ENCODE measurements at regions not wholly inside any gene's neighbourhood (a gene's known extent, or its start where the extent isn't known, plus 50 kb on each side); places are given as distances from the start of the nearest gene placed in this dataset.

DNA sequence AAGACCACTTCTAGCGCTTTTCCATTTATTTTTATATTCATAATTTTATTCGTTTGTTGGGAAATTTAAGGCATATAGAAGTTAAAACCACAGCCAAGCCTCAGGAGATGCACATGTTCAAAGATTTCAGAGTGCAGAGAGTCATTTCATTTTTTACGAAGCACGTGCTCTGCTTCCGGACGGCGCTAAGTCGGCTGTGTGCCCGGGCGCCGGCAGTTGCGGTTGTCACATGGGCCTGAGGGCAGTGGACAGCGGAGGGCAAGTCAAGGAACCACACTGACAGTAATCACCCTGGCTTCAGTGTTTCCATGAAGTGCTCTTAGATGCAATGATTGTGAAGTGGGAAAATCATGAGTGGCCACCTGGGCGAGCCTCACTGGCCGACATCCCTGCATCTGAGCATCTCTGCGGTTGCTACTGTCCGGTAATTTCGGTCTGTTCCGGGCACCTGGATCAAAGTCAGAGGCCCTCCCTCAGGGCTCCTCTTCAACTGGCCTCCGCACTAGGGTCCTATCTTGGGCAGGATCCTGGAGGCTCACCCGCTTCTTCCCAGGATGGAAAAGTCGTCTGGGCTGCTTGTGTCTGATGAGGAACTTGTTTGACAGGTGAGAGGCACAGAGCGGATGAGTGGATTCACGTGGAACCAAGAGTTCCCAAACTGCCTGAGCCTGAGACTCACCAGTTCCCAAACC lies 90.8 kb downstream of the DACT2 start:
- no peak for DNase-seq (ENCODE audit: low read depth)

DNA sequence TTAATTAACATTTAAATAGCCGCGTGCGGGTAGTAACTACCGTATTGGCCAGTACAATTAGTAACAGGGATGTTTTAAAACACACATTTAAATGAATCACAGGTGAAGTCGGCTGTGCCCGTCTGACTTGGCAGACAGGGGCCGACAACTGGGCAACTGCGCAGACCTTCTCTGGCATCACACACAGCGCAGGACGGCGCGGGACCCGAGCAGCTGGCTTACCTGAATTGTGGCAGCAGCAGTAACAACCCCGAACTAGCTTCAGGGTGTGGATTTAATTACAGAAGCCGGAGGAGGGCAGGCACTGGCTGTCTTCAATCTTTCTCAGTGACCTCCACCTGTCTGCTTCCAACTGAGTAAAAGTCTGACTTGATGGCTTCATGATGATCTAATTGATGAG lies 91.7 kb downstream of the DACT2 start:
- DNase-seq (ENCODE audit: low read depth) = no peak

DNA sequence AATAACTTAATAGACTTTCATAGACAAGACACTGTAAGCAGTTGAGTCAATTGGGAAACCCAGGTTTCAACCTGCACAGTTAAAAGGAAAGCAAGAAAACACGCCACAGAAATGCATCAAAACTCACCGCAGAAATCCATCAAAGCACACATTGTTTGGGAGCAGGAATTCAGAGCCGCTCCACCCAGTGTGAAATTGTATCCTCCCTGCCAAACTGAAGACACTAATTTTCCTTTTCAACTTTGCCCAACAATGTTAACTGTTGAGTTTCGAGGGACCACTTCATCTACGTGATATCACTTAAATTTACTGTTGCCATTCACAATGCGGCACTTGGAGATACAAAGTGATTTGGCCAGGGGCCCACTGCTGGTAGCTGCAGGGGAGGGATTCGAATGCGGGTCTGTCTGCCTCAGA lies 92.7 kb downstream of the DACT2 start:
- no peak for DNase-seq (ENCODE audit: low read depth)

DNA sequence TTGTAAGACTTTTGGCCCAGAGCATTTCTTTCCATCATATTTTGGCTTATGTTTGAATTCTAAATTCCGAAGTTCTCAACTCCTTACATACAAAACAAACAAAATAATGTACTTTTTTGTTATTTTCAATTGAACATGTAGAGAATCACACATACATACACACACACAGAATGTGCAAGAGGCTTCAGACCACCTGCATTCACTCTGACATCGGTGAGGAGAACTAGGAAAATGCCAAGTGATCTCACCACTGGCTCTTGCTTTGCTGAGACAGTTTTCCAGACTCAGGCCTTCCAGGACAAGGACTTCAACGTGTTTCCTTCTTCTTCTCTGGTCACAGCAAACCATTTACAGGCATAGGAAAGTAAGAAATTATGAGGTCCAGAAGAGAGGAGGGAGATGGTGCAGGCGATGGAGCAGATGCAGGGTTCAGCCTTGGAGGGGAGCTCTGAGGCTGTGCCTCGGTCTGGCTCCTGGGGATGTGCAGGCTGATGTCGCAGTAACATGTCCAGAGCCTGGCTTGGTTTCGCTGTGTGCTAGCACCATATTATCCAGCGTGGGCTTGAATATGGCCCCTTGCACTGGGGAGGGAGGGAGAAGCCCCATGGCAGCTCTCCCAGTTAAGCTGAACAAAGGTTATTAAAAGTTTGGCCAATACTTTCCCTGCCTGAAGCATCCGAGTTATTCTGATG lies 93.4 kb downstream of the DACT2 start:
- DNase-seq (ENCODE audit: low read depth) = no peak

DNA sequence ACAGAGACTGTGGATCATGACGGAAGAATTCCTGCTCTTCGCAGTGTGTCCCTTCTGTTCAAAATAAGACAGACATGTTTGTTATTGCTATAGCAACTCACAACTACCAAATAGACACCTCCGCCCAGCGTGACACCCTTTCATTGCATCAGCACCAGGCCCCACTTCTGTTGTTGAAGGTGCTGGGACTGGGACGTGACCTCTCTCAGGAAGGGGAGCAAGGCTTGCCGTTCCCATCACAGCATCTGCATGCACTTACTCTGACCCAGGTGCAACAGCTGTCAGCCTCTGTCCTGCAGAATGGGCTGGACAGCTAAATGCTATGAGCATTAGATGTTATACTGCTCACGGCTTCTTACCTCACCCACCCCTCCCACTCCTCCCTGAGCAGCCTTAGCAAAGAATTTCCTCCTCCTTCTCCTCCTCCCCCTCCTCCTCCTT lies 94.1 kb downstream of the DACT2 start:
- DNase-seq (ENCODE audit: low read depth) = no peak

DNA sequence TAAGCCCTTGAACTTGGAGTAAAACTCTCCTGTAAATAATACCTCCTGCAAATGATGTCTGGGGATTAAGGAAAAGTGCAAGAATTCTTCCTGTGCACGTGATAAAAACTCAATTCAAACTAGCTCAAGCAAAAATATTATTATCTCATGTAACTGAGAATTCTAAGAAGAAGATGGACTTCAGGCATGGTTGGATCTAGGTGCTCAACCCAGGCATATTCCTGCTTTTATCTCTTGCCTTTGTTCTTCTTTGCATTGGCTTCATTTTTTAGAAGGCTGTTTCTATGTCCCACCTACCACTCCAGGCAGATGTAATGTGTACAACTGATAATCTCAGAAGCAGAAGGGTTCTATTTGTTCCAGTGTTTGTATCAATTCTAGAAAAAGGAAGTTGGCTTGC lies 95.8 kb downstream of the DACT2 start:
- DNase-seq (ENCODE audit: low read depth) = no peak

DNA sequence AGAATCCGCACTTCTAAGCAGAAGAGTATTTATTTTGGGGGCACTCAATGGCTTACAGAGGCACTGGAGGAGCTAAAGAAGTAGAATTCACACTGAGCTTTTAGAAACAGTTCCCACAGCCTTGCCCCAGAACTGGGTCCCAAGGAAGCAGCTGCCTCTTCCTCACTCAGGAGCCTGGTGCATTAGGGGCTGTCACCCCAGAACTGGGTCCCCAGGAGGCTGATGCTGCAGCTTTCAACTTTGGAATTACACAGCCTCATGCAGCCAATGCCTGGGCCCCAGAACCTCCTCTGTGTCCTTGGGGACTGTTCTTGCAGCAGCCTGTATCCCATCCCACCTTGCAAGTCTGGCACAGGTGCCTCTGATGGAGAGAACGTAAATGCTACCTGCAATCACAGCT lies 96.4 kb downstream of the DACT2 start:
- DNase-seq (ENCODE audit: low read depth) = no peak

DNA sequence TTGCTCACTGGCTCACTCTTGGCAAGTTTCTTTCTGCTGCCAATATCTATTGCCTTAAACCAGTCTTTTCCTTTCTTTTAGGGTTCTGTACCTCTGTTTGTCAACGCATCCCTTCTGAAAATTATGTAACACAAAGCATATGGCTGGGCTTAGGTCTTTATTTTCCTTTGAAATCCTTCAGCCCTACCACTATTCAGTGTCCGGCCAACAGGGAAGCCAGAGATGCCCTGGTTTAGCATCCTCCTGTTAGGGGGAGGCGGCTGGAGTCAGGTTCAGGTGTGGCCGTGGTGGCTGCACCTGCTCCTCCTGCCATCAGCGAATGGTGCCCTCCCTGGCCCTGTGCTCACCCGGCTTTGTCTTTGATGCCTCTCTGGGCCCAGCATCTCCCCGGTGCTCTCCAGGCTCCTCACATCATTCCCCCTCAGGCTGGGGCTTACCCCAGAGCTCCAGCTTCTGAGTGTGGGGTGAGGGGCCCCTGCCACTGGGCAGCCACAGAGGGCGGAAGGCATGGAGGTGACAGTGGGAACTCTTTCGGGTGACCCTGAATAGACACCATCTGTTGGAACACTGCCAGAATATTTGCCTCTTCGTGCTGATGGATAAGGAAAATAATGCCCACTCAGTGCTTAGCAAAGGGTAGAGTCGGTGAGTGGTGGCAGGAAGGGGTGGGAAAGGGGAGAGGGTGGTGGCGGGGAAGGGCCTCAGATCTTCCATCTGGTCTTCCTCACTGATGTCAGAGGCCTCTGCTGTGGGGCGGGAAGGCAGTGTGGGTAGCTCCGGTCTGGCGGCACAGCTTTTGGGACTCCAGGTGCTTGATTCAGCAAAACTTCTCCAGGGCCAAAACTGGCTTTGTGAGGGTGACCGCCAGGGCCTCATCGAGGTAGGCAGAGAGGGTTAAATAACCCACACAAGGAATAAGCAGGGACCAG lies 97.2 kb downstream of the DACT2 start:
- DNase-seq (ENCODE audit: low read depth) = no peak

DNA sequence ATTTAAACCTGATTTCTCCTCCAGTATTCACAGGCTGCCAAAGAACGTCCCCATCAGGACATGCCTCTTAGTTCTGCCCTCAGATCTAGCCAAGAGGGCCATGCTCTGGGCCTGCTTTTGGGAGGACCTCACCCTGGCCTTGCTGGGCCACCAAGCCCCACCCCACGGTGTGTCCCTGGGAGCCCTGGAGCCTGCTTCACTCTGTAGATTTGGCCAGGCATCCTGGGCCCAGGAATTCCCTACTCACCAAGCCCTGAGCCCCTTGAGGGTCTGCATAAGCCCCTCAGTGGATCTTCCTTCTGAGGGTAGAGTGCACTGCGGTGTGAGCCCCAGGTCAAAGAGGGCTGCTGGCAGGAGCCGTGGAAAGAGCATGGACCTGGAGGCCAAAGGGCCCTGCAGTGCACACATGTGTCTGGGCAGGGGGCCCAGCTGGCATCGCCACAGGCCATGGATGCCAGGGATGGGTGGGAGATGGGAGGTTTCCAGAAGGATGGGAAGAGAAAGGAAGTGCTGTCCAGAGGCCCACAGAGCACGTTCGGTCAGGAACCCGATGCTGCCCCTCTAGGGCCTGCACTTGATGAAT lies 98.0 kb downstream of the DACT2 start:
- DNase-seq (ENCODE audit: low read depth) = no peak

DNA sequence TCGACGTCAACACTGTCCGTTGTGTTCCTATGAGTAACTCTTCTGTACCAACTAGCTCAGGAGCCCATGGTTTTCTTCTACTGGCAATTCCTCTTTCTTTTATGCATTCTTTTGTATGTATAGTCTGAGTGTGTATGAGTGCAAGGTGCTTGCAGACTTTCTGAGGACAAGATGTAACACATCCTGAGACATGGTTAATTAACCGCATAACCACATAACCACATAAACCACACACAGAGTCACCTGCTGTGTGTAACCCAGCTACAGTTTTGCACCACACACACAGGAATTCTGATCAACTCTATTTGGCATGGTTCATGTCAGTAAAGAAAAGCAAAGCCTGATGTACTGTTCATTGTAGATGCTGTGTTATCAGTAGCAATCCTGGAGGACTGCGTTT lies 98.6 kb downstream of the DACT2 start:
- DNase-seq (ENCODE audit: low read depth) = no peak

DNA sequence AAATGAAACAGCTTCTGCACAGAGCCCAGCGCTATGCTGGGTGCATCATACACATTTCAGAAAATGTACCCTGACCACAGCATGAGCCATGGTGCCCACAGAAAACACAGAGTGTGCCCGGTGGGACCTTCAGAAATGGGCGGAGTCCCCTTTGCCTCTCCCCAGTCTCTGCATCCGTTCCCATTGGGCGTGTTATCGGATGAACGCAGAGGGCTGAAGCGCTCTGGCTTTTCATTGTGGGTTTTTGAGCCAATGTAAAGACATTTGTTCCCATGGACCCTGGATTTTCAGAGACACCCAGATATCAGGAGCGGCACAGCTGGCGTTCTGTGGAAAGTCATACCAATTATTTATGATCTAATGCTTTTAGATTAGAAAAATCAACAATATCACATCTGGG lies 99.8 kb downstream of the DACT2 start:
- no peak for DNase-seq (ENCODE audit: low read depth)

DNA sequence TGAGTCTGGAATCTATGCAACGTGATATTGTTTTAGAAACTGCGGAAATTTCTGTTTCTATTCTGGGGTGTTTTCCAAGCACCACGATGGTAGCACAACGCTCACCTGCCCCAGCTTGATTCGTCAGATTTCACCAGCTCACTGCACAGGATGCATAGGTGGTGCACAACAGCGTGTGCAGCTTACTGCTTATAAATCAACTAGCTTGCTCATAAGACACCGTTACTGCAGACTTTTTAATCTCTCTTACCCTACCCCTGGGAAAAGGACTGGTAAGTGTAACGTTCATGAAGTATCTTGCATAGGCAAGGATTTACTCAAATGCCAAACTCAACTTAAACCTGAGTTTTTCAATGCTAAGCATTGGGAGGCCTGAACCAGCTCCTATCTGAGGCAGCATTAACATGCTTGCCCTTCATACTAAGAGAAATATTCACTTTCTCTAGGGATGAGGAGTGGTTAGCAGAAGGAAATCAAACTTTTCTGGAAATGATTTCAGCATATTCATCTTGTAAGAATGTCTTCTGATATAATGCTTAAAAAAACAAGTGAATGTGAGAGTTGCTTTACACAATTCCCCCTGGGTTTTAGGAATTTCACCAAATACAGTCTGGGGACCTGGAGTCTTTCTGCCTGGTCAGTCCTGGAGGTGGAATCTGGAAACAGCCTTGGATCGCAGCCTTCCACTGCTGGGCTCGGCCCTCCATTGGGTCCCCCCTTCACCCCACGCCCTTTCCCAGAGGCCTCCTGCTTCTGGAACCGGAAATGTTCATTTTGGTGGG lies 100.6 kb downstream of the DACT2 start:
- no peak for DNase-seq (ENCODE audit: low read depth)

DNA sequence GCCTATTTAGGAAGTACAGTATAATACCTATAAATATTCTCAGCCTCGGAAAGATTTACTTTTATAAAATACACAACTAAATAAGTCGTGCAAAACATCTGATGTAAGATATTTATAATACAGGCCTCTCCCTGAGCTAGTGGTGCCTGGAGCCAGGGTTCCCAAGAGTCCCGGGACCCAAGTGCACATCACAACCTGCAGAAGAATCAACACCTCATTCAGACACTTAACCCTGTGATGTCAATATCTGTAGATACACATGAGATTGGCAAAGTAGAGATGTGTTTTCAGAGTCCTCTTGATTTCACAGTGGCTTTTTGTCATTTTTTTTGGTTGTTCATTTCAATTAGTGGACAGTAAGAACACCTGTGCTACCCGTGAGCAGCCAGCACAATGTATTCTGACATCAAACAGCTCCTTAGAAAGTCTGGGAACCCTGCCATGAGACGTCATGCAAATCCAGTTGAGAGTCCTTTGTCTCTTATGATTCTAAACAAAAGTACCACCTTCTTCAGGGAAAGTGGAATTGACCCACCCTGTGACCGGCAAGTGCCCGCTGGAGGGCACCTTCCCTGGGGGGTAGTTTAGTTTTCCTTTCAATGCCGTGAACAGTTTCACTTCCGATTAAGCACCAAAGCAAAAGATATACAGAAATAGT lies 101.6 kb downstream of the DACT2 start:
- no peak for DNase-seq (ENCODE audit: low read depth)

DNA sequence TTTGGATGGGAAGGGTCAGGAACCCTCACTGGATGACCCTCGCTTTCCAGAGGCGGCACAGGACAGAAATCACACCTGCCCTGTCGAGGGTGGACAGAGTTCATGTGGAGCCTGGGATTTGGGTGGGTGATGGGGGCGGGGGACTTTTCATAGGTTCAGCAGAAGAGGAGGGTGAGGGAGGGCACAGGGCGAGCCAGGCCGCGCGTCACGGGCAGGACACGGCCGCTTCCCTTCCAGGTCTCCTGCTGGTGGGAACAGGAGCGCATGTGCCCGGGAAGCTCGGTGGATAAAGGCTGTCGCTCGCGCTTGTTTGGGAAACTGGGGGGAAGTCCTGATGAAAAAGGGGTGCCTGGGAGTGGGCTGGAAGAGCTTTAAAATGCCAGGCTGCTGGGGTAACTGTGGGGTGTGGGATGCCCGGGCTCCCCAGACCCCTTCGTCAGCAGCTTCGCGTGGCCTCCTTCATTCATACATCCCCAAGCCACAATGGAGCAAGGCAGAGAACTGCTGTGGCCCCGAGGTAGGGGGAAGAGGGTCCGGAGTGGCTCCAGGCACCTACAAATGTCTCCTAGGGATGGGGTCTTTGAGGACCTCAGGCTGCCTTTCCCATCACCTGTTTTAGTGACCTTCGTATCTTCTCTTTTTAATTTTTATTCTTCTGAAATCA lies 102.2 kb downstream of the DACT2 start:
- DNase-seq (ENCODE audit: low read depth) = no peak

DNA sequence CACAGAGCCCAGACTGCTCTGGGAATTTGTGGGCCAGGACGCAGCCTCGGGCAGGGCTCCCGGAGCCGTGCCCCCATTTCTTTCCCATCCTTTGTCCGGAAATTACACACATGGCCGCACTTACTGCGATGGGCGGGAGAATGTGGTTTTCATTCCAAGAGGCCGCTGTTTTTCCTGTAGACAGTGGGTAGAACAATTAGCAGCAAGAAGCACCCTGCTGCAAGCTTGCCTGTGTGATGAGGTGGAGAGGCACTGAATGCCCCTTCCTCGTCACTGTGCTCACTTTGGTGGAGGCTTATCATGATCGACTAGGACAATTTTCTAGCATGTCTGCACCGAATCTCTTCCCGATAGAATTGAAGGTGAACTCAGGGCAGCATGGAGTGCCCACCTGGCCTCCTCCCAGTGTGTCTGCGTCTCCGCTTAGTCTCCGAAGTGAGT lies 102.8 kb downstream of the DACT2 start:
- no peak for DNase-seq (ENCODE audit: low read depth)

DNA sequence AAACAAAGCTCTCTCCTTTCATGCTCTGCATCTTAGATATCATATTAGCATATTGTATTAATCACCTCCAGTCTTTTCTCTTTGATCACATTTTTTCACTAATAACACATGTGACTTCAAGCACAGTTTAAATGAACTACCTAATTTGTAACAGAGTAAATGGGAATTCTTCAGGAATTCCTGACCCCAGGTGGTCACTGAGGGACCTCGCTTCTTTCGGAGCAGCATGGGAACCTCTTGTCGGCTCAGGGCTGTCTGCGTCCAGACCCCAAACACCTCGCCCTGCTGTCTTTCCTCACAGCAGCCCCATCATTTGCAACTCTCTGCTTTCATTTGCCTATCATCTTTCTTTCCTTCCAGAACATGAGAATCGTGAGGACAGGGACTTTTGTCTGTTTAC lies 103.5 kb downstream of the DACT2 start:
- DNase-seq (ENCODE audit: low read depth) = no peak

DNA sequence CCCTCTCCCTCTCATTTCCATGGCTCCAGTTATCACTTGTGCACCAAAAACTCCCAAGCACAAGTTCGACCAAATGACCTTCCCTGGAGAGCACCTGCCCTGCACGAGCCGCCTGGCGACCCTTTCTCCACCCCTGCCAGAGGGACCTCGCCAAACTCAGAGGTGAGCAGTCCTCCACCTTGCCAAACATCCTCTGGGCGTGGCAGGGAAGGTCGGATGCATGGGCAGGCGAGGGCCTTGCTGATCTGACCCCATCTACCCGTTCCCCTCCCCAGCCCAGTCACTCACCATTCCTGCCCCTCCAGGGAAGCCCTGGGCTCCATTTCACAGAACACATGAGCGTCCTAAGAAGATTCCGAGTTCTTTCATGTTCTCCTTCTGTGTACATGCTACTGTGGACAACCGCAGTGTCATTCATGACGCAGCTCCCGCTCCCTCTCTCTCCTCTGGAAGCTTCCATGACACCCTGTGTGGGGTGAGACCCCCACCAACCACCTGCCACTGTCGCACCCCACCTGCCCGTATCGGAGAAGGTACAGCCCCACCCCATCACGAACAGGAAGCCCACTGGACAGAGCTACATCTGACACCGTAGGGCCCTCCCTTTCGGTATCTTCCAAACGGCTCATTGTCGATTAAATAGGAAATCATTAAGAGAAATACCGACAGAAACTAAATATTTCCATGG lies 104.3 kb downstream of the DACT2 start:
- no peak for DNase-seq (ENCODE audit: low read depth)

DNA sequence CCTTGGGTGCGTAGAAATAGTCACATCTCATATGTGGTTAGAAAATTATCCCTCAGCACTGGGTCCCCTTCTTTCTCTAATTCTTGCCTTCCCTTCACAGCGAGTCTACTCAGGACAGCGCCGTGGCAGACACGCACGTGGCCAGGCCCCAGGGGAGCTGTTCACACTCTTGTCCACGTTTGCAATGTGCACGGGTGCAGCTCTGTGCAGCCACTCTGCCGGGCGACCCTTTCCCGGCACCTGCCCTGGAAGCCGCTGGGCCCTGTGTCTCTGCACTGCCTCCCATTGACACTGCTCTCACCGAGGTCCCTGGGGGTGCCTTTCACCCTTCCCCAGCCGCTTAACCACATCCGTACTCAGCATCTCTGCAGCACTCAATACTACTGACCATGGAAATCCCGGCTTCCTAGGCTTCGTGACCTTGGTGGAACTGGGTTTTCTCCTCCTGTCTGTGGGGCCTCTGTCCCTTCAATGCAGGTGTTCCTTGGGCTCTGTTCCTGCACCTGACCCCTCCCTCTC lies 104.9 kb downstream of the DACT2 start:
- DNase-seq (ENCODE audit: low read depth) = no peak

DNA sequence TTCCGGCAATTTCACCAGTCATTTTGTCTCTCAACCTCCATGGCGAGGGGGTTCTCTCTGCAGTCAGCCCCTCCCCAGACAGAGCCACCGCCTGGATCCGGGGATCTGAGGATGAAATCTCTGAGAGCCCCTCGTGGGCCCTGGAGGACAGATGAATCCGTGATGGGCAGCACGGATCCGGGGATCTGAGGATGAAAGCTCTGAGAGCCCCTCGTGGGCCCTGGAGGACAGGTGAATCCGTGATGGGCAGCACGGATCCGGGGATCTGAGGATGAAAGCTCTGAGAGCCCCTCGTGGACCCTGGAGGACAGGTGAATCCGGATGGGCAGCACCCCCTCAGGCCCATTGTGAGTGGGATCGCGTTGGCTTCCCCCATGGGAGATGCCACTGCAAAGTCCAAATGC lies 106.5 kb downstream of the DACT2 start:
- no peak for DNase-seq (ENCODE audit: low read depth)

Measured in myocyte (in vitro differentiated cells).